H54 (cell line): ENCODE measurements at regions not wholly inside any gene's neighbourhood (a gene's known extent, or its start where the extent isn't known, plus 50 kb on each side); places are given as distances from the start of the nearest gene placed in this dataset.

ENCODE experiments used
- DNase-seq: peaks from one replicate; pipeline ENCODE4 v3.0.0; 2011; ENCODE audit warnings: low spot score, mixed read lengths; ENCODE audit not compliant: insufficient read length
- FAIRE-seq: peaks from 3 replicates; lab custom pipeline; 2011; peaks lifted over from hg19 to GRCh38; lab: Jason Lieb, UNC
- POLR2A ChIP-seq: IDR thresholded peaks from 2 replicates; pipeline ENCODE4 v1.6.1; 2011; ENCODE audit warnings: low read depth, mild to moderate bottlenecking, low read length

- FAIRE-seq (no peak), DNase-seq (no peak)
- no peak for TF ChIP-seq POLR2A
Observed at GRCh38 chr5:97835112-97835511, 652.1 kb upstream of the RIOK2 start.

- FAIRE-seq (no peak), DNase-seq (no peak)
- TF ChIP-seq POLR2A, result no peak
Observed at GRCh38 chr5:97836816-97837215, 653.8 kb upstream of the RIOK2 start.

GRCh38 chr5:97838214-97838613 lies 655.2 kb upstream of the RIOK2 start:
- peak; percentile 15 for DNase-seq

GRCh38 chr5:97839341-97840086 lies 656.5 kb upstream of the RIOK2 start:
- no peak for DNase-seq
- TF ChIP-seq POLR2A, result no peak

More at GRCh38 chr5:97838214-97838613, 655.2 kb upstream of the RIOK2 start:
- peak; percentile 95 for FAIRE-seq
- no peak for TF ChIP-seq POLR2A

GRCh38 chr5:97840643-97841042 lies 657.6 kb upstream of the RIOK2 start:
- FAIRE-seq (peak; percentile 61), DNase-seq (no peak)

More at GRCh38 chr5:97839341-97840086, 656.5 kb upstream of the RIOK2 start:
- FAIRE-seq, result peak; percentile 81

GRCh38 chr5:97842687-97843086 lies 659.6 kb upstream of the RIOK2 start:
- FAIRE-seq (no peak), DNase-seq (no peak)
- TF ChIP-seq POLR2A, result no peak

More at GRCh38 chr5:97840643-97841042, 657.6 kb upstream of the RIOK2 start:
- TF ChIP-seq POLR2A, result no peak

GRCh38 chr5:97844797-97845196 lies 661.8 kb upstream of the RIOK2 start:
- no peak for TF ChIP-seq POLR2A
- no peak for DNase-seq
- FAIRE-seq, result no peak

GRCh38 chr5:97846643-97847042 lies 663.6 kb upstream of the RIOK2 start:
- FAIRE-seq, result no peak
- DNase-seq, result no peak
- TF ChIP-seq POLR2A, result no peak

- DNase-seq, result no peak
- TF ChIP-seq POLR2A, result no peak
- FAIRE-seq, result no peak
Observed at GRCh38 chr5:97847920-97848631, 665.0 kb upstream of the RIOK2 start.

- no peak for FAIRE-seq
- TF ChIP-seq POLR2A, result no peak
- no peak for DNase-seq
Observed at GRCh38 chr5:97851036-97851435, 668.0 kb upstream of the RIOK2 start.

- TF ChIP-seq POLR2A, result no peak
- peak; percentile 43 for FAIRE-seq
- DNase-seq, result no peak
Observed at GRCh38 chr5:97854871-97855762, 672.1 kb upstream of the RIOK2 start.

GRCh38 chr5:97874491-97874890 lies 691.4 kb upstream of the RIOK2 start:
- TF ChIP-seq POLR2A, result no peak
- DNase-seq (no peak), FAIRE-seq (no peak)

- TF ChIP-seq POLR2A, result no peak
- DNase-seq (no peak), FAIRE-seq (no peak)
Observed at GRCh38 chr5:97876272-97876671, 693.2 kb upstream of the RIOK2 start.

- TF ChIP-seq POLR2A, result no peak
Observed at GRCh38 chr5:97877588-97877987, 694.5 kb upstream of the RIOK2 start.

More at GRCh38 chr5:97877588-97877987, 694.5 kb upstream of the RIOK2 start:
- no peak for DNase-seq
- FAIRE-seq, result no peak
